Suppressor macrophage treated with lipopolysaccharide for 4 hours (primary cell): ENCODE measurements at regions not wholly inside any gene's neighbourhood (a gene's known extent, or its start where the extent isn't known, plus 50 kb on each side); places are given as distances from the start of the nearest gene placed in this dataset.
"Not testable (repeated sequence)": the region's sequence is repeated elsewhere in the genome, so short reads cannot be mapped to it uniquely, and the experiment has no call there.

ENCODE experiments used
- DNase-seq: peaks from one replicate; pipeline ENCODE4 v3.0.0-alpha.2; 2020

- no peak for DNase-seq
These were observed 151.5 kb upstream of the PDE1C start for GRCh38 chr7:32221736-32222135.

DNA sequence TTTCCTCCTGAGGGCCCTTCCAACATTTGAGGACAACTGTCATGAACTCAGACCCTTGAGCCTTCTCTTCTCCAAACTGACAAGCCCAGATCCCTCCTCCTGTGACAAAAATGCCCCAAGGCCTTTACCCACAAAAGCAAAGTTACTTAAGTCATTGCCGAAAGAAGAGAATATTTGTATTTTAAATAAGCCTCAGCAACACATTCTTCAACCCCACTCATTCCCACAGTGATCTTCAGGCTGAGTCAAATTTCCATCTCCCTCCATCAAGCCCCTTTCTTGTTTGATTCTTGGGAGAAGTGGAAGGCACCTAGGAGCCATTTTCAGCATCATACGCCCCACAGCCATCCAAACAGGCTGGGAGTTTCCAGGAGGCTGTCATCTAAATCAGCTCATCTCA is 150.8 kb upstream of the PDE1C start:
- DNase-seq: no peak

DNA sequence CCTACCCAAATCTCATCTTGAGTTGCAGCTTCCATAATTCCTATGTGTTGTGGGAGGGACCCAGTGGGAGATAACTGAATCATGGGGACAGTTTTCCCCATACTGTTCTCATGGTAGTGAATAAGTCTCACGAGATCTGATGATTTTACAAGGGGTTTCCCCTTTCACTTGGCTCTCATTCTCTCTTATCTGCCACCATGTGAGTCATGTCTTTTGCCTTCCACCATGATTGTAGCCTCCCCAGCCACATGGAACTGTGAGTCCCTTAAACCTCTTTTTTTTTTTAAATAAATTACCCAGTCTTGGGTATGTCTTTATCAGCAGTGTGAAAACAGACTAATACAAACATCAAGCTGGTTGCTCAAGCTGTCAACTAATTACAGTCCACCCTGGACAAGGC is 149.6 kb upstream of the PDE1C start:
- DNase-seq: peak; percentile 2

GRCh38 chr7:32219416-32219815 is 149.2 kb upstream of the PDE1C start:
- DNase-seq: no peak

GRCh38 chr7:32218741-32219288 is 148.6 kb upstream of the PDE1C start:
- no peak for DNase-seq

GRCh38 chr7:32218154-32218467 is 147.9 kb upstream of the PDE1C start:
- no peak for DNase-seq

- DNase-seq: no peak
These were observed 147.3 kb upstream of the PDE1C start for GRCh38 chr7:32217341-32218153.

DNA sequence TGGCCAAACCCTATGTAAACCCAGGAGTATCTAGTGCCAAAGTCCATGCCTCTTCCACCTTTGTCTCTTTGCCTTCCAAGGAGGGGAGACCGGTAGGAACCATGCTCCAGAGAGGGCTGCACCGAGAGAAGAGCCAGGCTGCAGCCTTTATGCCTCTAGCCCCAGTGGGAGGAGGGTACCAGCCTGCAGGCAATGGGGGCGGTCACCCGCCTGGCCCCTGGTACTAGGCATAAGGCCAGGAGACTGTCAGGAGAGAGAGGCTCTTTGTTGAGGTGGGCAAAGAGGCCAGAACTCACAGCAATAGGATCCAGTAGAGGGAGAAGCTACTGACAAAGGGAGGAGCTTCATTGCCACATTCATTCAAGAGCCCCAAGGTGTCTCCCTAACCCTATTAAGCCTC is 146.6 kb upstream of the PDE1C start:
- DNase-seq: no peak

- no peak for DNase-seq
These were observed 145.5 kb upstream of the PDE1C start for GRCh38 chr7:32215697-32216096.

GRCh38 chr7:32214913-32215312 is 144.7 kb upstream of the PDE1C start:
- DNase-seq: no peak

- DNase-seq: no peak
These were observed 142.1 kb upstream of the PDE1C start for GRCh38 chr7:32212321-32212720.

DNA sequence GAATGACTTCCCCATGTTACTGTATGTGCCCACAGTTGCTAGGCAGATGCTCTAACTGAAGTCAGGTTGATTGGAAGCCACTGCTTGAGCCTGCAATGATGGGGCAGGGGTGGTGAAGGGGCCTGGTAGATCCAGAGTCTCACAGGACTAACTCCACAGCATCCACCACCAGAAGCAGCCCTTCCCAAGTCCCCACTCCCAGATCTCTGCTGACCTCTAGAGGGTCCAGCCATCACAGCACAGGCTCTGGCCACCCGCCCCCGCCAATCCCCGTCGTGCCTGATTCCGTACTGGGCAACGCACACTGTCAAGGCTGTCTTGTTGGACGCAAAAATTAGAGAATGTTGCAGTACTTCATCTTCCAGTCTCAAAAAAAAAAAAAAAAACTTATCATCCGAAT is 136.8 kb upstream of the PDE1C start:
- DNase-seq: no peak

- DNase-seq: no peak
These were observed 136.3 kb upstream of the PDE1C start for GRCh38 chr7:32206488-32206887.

DNA sequence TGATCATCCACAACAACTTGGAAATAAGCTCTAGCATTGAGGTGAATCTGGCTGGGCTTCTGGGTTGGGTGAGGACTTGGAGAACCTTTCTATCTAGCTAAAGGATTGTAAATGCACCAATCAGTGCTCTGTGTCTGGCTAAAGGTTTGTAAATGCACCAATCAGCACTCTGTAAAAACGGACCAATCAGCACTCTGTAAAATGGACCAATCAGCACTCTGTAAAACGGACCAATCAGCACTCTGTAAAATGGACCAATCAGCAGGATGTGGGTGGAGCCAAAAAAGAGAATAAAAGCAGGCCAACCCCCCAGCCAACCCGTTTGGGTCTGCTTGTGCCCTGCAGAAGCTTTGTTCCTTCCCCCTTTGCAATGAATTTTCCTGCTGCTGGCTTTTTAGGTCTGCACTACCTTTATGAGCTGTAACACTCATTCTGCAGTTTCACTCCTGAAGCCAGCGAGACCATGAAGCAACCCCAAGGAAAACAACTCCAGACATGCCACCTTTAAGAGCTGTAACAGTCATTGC is 135.2 kb upstream of the PDE1C start:
- DNase-seq: not testable (repeated sequence)

GRCh38 chr7:32204361-32205018 is 134.3 kb upstream of the PDE1C start:
- peak; percentile 46 for DNase-seq

DNA sequence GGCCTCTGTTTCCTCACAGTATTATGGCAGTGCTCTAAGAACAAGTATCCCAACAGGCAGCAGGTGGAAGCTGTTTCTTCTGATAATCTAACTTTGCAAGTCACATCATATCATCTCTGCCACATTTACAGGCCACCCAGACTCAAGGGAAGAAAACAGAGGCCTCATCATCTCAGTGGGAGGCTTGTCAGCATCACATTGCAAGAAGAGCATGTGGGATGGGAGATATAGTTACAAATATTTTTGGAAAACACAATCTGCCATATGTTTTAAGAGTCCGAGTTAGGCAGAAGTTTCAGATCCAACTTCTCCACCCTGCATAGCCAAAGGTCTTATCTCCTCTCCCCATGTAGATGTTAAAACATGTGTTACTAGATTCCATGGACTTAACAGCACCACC is 130.4 kb upstream of the PDE1C start:
- no peak for DNase-seq

DNA sequence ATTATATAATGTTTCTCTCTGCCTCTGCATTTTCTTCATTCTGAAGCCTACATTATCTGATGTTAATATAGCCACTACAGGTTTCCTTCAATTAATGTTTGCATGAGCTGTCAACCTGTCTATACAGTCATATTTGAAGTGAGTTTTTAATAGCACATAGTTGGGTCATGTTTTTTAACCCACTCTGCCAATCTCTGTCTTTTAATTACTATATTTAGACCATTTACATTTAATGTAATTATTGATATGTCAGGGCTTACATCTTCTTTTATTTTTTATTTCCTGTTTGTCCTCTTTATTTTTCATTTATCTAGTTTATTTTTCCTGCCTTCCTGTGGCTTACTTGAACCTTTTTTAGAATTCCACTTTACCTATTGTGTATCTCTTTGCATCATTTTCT is 124.3 kb upstream of the PDE1C start:
- DNase-seq: no peak

- DNase-seq: no peak
These were observed 121.1 kb upstream of the PDE1C start for GRCh38 chr7:32191305-32191704.

GRCh38 chr7:32179567-32179966 is 109.4 kb upstream of the PDE1C start:
- DNase-seq: no peak

DNA sequence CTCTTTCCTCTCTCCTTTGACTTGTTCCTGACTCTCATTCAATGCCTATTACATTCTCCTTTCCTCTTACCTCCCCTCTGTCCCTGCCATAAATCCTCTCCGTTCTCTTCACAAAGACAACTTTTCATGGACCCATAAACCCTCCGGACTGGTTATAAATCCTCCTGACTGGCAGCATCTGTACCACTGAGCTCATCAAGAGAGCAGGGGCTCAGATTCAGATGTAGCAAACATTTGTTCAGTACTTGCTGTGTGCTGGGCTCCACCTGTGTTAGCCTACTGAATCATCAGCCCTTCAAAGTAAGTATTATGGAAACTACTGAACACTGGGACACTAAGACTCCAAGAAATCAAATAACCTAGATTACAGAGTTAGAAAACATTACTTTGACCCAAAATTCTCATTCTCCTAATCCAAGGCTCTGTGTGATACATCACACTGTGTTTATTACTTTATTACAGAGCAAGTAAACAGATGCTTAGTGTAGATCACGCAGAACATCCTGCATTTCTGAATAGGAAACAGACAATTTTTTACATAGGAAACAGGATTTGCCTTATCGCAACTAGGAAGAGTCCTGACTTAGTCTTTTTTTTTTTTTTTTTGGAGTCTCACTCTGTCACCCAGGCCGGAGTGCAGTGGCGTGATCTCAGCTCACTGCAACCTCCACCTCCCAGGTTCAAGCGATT is 108.6 kb upstream of the PDE1C start:
- no peak for DNase-seq

GRCh38 chr7:32177232-32177631 is 107.0 kb upstream of the PDE1C start:
- no peak for DNase-seq

GRCh38 chr7:32175099-32175498 is 104.9 kb upstream of the PDE1C start:
- DNase-seq: no peak

DNA sequence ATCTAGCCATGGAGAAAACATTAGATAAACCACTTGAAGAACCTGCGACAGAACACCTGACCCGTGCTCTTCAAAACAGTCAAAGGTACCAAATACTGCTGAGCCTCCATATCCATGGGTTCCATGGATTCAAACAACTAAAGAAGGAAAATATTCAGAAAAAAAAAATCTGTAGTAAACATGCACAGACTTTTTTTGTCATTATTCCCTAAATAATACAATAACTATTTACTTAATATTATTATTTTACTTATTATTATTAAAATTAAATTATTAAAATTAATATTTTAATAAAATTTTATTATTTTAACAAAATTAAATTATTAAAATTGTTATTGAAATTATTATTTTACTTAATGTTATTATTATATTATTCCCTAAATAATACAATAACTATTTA is 101.0 kb upstream of the PDE1C start:
- DNase-seq: no peak

DNA sequence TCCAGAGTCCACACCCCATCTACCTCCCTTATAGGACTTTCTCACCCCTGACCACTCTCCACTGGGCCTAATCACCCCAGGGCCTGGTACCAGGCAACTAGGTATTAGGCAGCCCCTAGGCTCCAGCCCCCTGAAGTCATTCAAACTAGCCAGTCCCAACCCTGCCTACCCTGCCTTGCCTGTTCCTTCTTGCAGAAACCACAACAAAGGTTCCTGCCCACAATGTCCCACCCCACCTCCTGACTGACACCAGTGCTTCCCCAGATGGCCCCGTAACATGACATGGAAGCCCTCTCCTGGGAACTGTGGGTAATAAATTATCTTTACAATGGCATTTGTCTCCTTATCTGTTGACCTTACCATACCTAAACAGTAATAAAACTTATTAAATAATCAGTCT is 100.6 kb upstream of the PDE1C start:
- DNase-seq: no peak
